Forelimb muscle (tissue), 1 donor: ENCODE measurements at regions not wholly inside any gene's neighbourhood (a gene's known extent, or its start where the extent isn't known, plus 50 kb on each side); places are given as distances from the start of the nearest gene placed in this dataset.
"Not testable (repeated sequence)": the region's sequence is repeated elsewhere in the genome, so short reads cannot be mapped to it uniquely, and the experiment has no call there.

Source experiments
- DNase-seq: peaks from one replicate; pipeline ENCODE4 v3.0.0-alpha.2; 2013; ENCODE audit warnings: low read depth

GRCh38 chr5:162621726-162622263 is 554.2 kb downstream of the GABRG2 start:
- DNase-seq: not testable (repeated sequence)

GRCh38 chr5:162624110-162624509 is 556.5 kb downstream of the GABRG2 start:
- no peak for DNase-seq

- DNase-seq: no peak
Observed at GRCh38 chr5:162637481-162637880, 569.9 kb downstream of the GABRG2 start.

- no peak for DNase-seq
Observed at GRCh38 chr5:162638849-162639248, 571.3 kb downstream of the GABRG2 start.

GRCh38 chr5:162641142-162641813 is 573.7 kb downstream of the GABRG2 start:
- DNase-seq: no peak

GRCh38 chr5:162654661-162655405 is 587.3 kb downstream of the GABRG2 start:
- no peak for DNase-seq

GRCh38 chr5:162657076-162657475 is 589.5 kb downstream of the GABRG2 start:
- no peak for DNase-seq

GRCh38 chr5:162664846-162665245 is 597.3 kb downstream of the GABRG2 start:
- DNase-seq: peak; percentile 38

- DNase-seq: no peak
Observed at GRCh38 chr5:162668926-162669325, 601.4 kb downstream of the GABRG2 start.

GRCh38 chr5:162672061-162672460 is 604.5 kb downstream of the GABRG2 start:
- DNase-seq: no peak

- no peak for DNase-seq
Observed at GRCh38 chr5:162683284-162683683, 615.7 kb downstream of the GABRG2 start.

- DNase-seq: no peak
Observed at GRCh38 chr5:162684145-162684544, 616.6 kb downstream of the GABRG2 start.

GRCh38 chr5:162685302-162685701 is 617.7 kb downstream of the GABRG2 start:
- DNase-seq: no peak

- not testable (repeated sequence) for DNase-seq
Observed at GRCh38 chr5:162696272-162696671, 628.7 kb downstream of the GABRG2 start.

- no peak for DNase-seq
Observed at GRCh38 chr5:162699361-162699760, 631.8 kb downstream of the GABRG2 start.

GRCh38 chr5:162703914-162704313 is 636.3 kb downstream of the GABRG2 start:
- DNase-seq: no peak

- no peak for DNase-seq
Observed at GRCh38 chr5:162711244-162711643, 643.7 kb downstream of the GABRG2 start.

- no peak for DNase-seq
Observed at GRCh38 chr5:162719720-162720119, 652.1 kb downstream of the GABRG2 start.

GRCh38 chr5:162721125-162721524 is 653.6 kb downstream of the GABRG2 start:
- no peak for DNase-seq

GRCh38 chr5:162752612-162753011 is 684.8 kb upstream of the CCNG1 start:
- DNase-seq: no peak

GRCh38 chr5:162762119-162762518 is 675.3 kb upstream of the CCNG1 start:
- no peak for DNase-seq

- no peak for DNase-seq
Observed at GRCh38 chr5:162769019-162769418, 668.4 kb upstream of the CCNG1 start.

- DNase-seq: no peak
Observed at GRCh38 chr5:162785673-162786072, 651.7 kb upstream of the CCNG1 start.
